GM21447 (cell line): ENCODE measurements at regions not wholly inside any gene's neighbourhood (a gene's known extent, or its start where the extent isn't known, plus 50 kb on each side); places are given as distances from the start of the nearest gene placed in this dataset.
"Not testable (repeated sequence)": the region's sequence is repeated elsewhere in the genome, so short reads cannot be mapped to it uniquely, and the experiment has no call there.

ENCODE experiments used
- ATAC-seq: cut with Tn5 transposase; IDR thresholded peaks from one replicate; pipeline ENCODE4 v1.9.1; 2021; ENCODE audit not compliant: unreplicated experiment

- ATAC-seq, result no peak
These were observed 353.7 kb downstream of the RSL24D1 start for GRCh38 chr15:54843006-54843405.

DNA sequence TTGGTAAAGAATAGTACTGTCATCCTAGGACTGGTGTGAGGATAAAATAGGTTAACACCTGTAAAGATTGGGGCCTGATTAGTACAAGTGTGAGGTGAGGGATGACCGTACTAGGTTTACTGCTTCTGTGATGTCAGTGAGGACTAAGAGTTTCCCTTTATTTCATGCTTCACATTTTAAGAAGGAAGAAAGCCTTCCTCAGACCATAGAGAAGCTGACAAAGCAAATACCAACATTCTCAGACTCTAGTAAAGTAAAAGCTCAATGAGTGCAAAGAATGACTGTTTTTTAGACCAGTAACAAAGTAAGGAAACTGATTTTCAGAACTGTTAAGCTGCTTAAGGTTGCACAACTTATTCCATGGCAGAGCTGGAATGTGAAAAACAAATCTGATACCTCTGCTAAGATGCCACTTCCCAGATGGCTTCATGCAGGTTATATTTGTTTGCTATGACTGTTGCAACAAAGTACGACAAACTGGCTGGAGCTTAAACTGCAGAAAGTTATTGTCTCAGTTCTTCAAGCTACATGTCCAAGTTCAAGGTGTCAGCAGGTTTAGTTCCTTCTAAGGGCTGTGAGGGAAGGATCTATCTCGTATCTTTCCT, 354.9 kb downstream of the RSL24D1 start:
- ATAC-seq, result no peak

DNA sequence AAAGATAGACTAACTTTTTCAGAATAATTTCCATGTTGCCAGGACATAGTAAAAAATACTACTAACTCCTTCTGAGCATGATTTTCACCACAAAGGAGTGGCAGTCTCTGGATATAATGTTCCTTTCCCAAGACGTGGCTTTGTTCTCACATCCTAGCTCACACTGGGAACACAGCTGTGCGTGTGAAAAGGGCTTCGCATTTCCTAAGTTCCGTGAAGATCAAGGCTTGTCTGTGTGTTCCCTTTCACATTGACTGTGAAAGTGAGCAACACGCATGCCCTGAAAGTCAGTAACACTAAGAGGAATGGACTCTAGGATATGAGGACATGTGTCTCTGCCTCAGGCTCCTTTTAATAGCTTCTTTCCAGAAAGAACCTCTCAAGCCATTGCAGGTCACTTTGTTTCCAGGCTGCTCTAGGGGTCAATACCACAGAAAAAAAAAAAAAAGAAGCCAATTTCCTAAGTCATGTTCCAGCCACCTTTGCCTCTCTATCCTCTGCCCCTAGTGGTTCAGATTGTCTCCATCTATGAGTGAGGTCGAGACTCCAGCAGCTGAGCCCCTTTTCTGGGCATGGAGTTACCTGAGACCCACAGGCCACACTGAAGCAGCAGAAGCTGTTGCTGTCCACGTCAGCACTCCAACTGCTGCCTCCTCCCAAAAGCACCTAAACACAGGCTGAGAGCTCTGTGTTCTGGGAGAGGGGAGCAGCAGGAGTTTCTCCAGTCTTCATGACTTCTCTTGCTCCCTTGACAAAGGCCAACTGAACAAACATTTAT, 355.9 kb downstream of the RSL24D1 start:
- no peak for ATAC-seq

DNA sequence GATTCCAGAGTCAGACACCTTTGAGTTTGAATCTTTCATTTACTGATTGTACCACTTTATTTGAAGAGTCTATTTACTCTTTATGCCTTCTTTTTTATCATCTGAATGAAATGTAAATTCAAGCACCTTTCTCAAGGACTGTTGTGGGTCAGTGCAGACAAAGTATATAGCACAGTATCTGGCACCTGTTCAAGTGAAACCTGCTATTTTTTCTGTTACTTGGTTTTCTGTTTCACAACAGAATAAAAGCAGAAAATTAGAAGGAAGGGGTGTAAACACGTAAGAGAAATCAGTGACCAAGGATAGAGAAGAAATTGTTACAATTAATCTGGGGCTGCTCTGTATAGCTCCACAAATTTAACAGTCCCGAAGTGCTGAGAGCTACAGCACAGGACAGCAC, 357.4 kb downstream of the RSL24D1 start:
- ATAC-seq, result no peak

DNA sequence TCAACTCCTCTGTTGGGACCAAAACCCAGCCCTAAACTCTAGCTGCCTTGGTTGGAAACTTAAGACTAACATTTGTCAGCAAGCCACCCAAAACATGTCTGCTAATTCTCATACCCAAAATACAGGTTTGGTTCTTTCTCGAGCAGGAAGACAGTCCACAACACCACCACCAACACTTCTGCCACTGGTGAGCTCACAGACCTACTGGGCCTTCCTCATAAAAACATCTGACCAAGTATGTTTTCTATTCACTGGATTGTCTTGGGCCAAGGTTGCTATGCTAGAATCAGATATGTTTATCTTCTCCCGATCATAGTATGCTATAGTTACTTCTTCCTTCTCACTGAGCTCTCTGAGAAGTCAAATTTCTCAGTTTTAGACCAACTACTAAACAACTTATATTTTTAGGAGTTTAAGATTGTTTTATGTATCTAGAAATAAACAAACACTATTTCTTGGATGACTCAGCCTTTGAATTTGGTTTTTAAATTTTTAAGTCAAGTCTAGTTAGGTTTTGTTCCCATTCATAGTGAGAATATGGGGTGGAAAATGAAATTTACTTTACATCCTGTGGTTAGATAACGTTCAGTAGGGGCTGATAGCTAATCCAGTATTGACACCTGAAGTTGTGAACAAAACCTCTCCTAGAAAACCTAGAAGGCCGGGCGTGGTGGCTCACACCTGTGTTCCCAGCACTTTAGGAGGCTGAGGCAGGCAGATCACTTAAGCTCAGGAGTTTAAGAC, 360.5 kb downstream of the RSL24D1 start:
- ATAC-seq, result no peak

GRCh38 chr15:54829821-54830220, 366.9 kb downstream of the RSL24D1 start:
- no peak for ATAC-seq

DNA sequence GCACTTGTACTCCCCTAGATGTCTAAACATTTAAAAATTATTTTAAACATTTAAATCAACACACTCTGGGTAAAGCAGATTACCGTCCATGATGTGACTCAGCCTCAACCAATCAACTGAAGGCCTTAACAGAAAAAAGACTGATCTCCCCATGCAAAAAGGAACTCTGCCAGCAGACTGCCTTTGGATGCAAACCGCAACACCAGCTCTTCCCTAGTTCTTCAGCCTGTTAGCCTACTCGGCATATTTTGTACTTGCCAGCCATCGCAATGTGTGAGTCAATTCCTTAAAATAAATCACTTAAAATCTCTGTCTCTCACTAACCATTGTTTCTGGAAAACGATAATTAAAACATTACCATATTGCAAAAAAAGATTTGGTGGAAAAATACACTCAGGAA, 375.9 kb downstream of the RSL24D1 start:
- ATAC-seq, result no peak

DNA sequence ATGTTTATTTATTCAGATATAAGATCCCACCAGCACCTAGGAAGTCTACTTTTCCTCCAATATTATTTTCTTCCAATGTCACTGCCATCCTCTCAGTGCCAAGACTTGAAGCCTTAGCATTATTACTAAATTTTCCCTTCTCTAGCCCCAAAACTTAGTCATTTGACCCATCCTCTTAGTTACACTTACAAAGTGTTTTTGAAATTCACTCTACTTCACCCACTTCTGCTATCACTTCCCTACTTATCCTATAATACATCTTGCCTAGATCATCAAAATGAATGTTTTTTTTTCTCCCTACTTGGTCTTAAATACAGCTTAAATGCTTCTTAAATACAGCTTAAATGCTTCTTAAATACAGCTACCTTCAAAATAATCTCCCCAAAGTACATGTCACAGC, 376.6 kb downstream of the RSL24D1 start:
- ATAC-seq, result no peak

DNA sequence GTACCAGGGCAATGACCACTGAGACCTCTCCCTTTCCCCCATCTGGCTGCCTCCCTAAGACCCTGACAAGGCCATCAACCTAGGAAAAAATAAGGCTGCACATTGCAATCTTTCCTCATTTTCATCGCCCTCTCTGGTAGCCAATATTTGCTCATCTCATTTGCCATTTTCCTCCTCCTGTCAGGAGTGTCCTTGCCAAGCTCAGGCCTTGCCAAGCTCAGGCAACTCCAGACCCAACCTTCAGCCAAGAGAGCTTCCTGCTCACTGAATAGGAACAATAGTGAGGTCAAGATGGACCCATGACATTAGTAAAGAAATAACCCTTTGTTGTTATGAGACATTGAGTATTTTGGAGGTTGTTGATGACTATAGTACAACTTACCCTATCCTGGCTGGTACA, 380.3 kb downstream of the RSL24D1 start:
- ATAC-seq, result no peak

DNA sequence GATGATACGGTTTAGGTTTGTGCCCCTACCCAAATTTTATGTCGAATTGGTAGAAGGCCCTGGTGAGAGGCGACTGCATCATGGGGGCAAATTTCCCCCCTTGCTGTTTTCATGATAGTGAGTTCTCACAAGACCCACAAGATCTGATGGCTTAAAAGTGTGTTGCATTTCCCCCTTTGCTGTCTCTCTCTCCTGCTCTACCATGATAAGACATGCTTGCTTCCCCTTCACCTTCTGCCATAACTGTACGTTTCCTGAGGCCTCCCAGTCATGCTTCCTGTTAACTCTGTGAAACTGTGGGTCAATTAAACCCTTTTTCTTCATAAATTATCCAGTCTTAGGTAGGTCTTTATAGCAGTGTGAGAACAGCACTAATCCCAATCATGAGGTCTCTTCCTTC, 381.2 kb downstream of the RSL24D1 start:
- ATAC-seq, result no peak

- no peak for ATAC-seq
These were observed 384.4 kb downstream of the RSL24D1 start for GRCh38 chr15:54812383-54812782.

DNA sequence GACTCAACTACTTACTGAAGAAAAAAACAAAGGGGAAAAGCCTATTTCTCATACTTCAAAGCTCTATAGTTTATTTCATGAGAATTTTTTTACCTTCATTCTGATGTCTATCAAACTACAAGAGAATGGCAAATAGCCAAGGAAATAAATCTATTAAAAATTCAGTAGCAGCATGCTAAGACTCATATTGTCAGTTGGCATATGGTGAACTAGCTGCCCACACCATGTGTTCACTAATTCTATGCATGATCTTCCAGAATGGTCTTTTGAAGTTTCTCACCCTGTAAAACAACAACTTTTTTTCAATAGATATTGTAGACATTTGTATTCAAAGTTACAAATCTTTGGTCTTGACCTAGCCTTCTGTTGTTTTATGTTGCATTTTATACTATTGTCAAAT, 386.2 kb downstream of the RSL24D1 start:
- ATAC-seq, result no peak

DNA sequence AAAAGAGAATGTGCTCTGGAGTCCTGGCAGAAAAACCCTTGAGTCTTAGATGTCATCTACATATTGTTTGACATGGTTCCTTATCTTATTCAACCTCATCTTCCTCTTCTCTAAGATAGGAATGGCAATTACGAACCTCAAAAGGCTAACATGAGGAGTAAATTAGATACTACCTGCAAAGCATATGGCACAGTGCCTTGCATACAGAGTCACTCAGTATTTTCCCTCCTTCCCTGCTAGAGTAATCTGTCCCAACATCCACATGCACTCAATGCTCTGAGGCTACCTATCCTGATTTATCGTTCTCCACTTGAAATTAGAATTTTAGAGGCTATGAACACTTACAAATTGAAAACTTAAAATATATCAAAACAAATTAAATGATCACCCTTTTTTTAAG, 386.7 kb downstream of the RSL24D1 start:
- no peak for ATAC-seq

DNA sequence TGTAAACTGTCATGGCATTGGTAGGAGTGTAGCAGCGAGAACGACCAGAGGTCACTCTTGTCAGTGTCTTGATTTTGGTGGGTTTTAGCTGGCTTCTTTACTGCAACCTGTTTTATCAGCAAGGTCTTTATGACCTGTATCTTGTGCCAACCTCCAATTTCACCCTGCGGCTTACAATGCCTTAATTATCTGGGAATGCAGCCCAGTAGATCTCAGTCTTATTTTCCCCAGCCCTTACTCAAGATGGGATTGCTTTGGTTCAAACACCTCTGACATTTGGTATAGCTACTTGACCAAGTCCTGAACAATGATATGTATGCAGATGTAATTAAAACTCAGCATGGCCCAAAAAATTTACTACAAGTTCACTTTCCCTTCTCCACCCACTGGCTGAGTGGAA, 388.4 kb downstream of the RSL24D1 start:
- no peak for ATAC-seq

- no peak for ATAC-seq
These were observed 392.8 kb downstream of the RSL24D1 start for GRCh38 chr15:54803987-54804386.

DNA sequence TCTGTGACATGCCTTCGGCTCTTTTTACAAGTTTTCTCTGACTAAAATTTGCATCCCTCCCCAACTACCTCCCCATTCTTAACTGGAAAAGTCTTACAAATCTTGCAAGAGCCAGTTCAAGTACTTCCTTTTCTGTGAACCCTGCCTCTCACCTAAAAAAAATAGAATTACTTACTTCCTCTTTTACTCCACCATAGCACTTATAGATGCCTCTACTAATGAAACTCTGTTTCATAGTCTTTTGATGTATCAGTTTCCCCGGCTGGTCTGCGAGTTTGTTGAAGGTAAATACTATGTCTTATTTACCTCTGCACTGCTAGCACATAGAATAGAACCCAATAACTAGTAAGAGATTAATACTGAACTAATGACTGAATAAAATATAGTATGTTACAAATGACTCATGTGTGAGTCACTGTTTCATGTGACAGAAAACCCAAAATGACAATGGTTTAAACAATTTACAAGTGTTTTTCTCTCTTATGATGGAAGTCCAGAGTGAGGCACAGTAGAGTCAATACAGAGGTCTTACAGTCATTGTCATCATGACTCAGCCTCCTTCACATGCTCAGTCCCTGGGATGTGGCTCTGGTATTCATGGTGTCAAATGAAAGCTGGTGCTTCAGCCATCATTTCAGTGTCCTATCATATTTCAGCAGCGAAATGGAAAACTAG, 393.5 kb downstream of the RSL24D1 start:
- peak; percentile 78 for ATAC-seq

GRCh38 chr15:54792526-54792925, 404.2 kb downstream of the RSL24D1 start:
- ATAC-seq, result no peak

DNA sequence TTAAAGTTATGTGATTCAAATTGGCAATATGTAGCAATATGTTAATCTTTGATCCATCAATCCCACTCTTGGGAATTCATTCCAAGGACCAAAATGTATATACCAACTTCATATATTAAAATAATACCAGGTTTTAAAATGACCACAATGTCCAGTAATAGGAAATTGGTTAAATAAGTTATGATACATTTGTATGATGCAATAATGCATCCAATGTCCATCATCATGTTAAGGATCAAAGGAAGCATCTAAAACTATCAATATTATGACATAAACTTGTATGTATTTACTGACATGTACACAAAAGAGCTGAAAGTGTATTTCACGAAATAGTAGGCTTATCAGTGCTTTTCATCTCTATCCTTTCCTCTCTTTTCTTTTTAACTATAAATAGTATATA, 406.0 kb downstream of the RSL24D1 start:
- ATAC-seq, result no peak

DNA sequence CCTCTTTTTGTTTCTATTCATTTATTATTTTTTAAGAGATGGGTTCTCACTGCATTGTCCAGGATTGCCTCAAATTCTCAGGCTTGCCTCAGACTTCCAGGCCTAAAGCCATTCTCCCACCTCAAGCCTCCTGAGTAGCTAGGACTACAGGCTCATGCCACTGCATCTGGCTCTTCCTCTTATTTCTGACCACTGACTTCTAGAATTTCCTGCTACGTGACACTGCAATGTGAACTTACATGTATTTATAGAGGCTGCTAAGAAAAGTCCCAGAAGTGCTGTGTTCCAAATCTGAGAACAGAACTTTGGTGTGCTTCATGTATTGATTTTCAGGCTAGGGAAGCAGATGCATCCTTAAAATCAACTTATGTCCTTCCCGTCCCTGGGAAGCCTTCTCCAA, 407.4 kb downstream of the RSL24D1 start:
- no peak for ATAC-seq

- not testable (repeated sequence) for ATAC-seq
These were observed 415.5 kb downstream of the RSL24D1 start for GRCh38 chr15:54781220-54781619.

DNA sequence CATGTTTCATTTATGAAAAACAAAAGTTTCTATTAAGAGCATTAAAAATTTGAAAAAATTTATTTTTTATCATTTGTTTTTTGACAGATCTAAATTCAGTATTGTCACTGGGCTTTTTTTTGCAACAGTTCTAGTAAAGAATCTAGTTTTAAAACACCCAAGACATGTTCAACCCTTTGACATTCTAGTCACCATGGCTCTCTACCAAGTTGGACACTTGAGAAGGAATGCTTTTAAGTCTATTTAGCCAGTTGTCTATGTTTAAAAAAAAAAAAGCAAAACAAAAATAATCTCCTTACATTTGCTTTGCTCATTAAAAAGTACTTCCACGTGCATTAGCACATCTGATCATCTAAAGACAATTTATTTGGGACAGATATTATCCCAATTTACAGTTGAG, 417.5 kb downstream of the RSL24D1 start:
- no peak for ATAC-seq

- no peak for ATAC-seq
These were observed 420.3 kb downstream of the RSL24D1 start for GRCh38 chr15:54776410-54776809.
